PC-3 (cell line): ENCODE measurements at regions not wholly inside any gene's neighbourhood (a gene's known extent, or its start where the extent isn't known, plus 50 kb on each side); places are given as distances from the start of the nearest gene placed in this dataset.

Experiments used
- ATAC-seq: fragments of 200-7000 bp; cut with Tn5 transposase; 2 replicates; pipeline ENCODE4 v1.9.1; 2020; ENCODE audit warnings: mild to moderate bottlenecking, moderate library complexity
- BruUV-seq: library from RNA; stranded (reverse); fragments of 400-500 nt; replicated peaks from 2 replicates; lab custom pipeline; 2021; lab: Mats Ljungman, UMichigan
- CTCF ChIA-PET: fragments of 300-600 bp; sonication (Branson Sonifier 250); formaldehyde crosslinking; loops from one replicate; lab custom pipeline; 2022; ENCODE audit warnings: antibody characterized with exemption; lab: Charles Lee
- POLR2A ChIA-PET: fragments of 300-600 bp; sonication (Branson Sonifier 250); formaldehyde crosslinking; loops from one replicate; lab custom pipeline; 2022; ENCODE audit warnings: antibody characterized with exemption; ENCODE audit not compliant: unreplicated experiment; lab: Charles Lee
- DNase-seq: peaks from one replicate; pipeline ENCODE4 v3.0.0-alpha.2; 2015
- H2AFZ ChIP-seq: fragments of 300-600 bp; sonication (generic); 2 replicates; pipeline ENCODE4 v1.6.0; 2016; ENCODE audit warnings: antibody characterized with exemption, low read length
- H3F3A ChIP-seq: fragments of 300-600 bp; sonication (generic); one replicate; pipeline ENCODE4 v1.6.0; 2017; ENCODE audit warnings: antibody characterized with exemption, low read length, control low read depth, mild to moderate bottlenecking; ENCODE audit not compliant: unreplicated experiment
- H3K27ac ChIP-seq: fragments of 300-600 bp; sonication (generic); 2 replicates; pipeline ENCODE4 v1.5.1; 2016; ENCODE audit warnings: mild to moderate bottlenecking, low read length
- H3K27me3 ChIP-seq: fragments of 300-600 bp; sonication (generic); 2 replicates; pipeline ENCODE4 v1.6.1; 2016; ENCODE audit warnings: low read length, mixed read lengths
- H3K36me3 ChIP-seq: fragments of 300-600 bp; sonication (generic); 2 replicates; pipeline ENCODE4 v1.6.1; 2016; ENCODE audit warnings: low read depth, mixed run types, low read length, mixed read lengths
- H3K4me1 ChIP-seq: fragments of 300-600 bp; sonication (generic); 2 replicates; pipeline ENCODE4 v1.5.1; 2016; ENCODE audit warnings: low read length; ENCODE audit not compliant: insufficient read depth
- H3K4me2 ChIP-seq: fragments of 300-600 bp; sonication (generic); 2 replicates; pipeline ENCODE4 v1.6.0; 2016; ENCODE audit warnings: low read length
- H3K4me3 ChIP-seq: fragments of 300-600 bp; sonication (generic); 2 replicates; pipeline ENCODE4 v1.5.1; 2016; ENCODE audit warnings: mild to moderate bottlenecking, low read length, mixed read lengths
- H3K79me2 ChIP-seq: fragments of 300-600 bp; sonication (generic); 2 replicates; pipeline ENCODE4 v1.6.1; 2017; ENCODE audit warnings: low read length, mixed read lengths
- H3K9ac ChIP-seq: fragments of 300-600 bp; sonication (generic); 2 replicates; pipeline ENCODE4 v1.6.0; 2016; ENCODE audit warnings: mild to moderate bottlenecking, low read length
- H3K9me2 ChIP-seq: fragments of 300-600 bp; sonication (generic); replicated peaks from 2 replicates; pipeline ENCODE4 v1.6.1; 2016; ENCODE audit warnings: mixed run types, low read length, mixed read lengths
- H3K9me3 ChIP-seq: fragments of 300-600 bp; sonication (generic); 2 replicates; pipeline ENCODE4 v1.6.1; 2016; ENCODE audit warnings: low read length, mixed read lengths
- H4K20me1 ChIP-seq: fragments of 300-600 bp; sonication (generic); 2 replicates; pipeline ENCODE4 v1.6.1; 2016; ENCODE audit warnings: low read length, mixed read lengths
- EZH2 ChIP-seq: fragments of 300-600 bp; sonication (generic); IDR thresholded peaks from one replicate; pipeline ENCODE4 v1.6.1; 2017; ENCODE audit warnings: antibody characterized with exemption, mild to moderate bottlenecking, low read length; ENCODE audit not compliant: unreplicated experiment
- EZH2phosphoT487 ChIP-seq: fragments of 300-600 bp; sonication (generic); IDR thresholded peaks from 2 replicates; pipeline ENCODE4 v1.6.1; 2018; ENCODE audit warnings: mild to moderate bottlenecking, antibody characterized with exemption, low read length, borderline replicate concordance
- intact Hi-C: fragments of 100-400 bp; cut with micrococcal nuclease; formaldehyde crosslinking; loops from 2 replicates; pipeline ENCODE4 v1.9.0; 2023
- TF ChIP-seq, protein P1 (sequence below): fragments of 300-600 bp; sonication (generic); conservative IDR thresholded peaks from 2 replicates; pipeline ENCODE4 v1.5.1; 2017; ENCODE audit warnings: antibody characterized with exemption, low read depth, mild to moderate bottlenecking, low read length

DNA sequence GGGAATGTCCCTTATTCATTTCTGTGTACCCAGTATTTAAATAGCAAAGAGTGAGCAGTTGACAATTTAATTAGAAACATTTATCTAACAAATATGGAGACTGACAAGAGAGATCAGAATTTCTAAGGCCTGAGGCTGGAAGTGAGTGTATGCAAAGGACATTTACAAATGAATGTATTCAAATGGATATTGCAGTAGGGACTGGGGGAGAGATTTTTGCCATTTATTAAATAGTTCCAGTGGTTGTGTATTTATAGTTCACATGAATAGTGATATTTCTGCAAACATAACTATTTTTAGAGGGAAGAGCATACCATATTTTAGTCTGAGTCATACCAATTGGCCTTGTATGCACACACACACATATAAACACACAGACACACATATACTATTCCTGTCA lies 592.4 kb downstream of the GLUD2 start:
- Histone ChIP-seq H2AFZ (no peak overlapping the region), H3K4me2 (no peak overlapping the region), H3K9ac (no peak overlapping the region), H3K36me3 (no peaks in the 10 kb centered on the region), H3K9me2 (no peaks in the 10 kb centered on the region), H3K4me1 (no peaks in the 10 kb centered on the region), H4K20me1 (no peaks in the 10 kb centered on the region), H3K9me3 (no peaks in the 10 kb centered on the region), H3F3A (no peaks in the 10 kb centered on the region), H3K79me2 (no peaks in the 10 kb centered on the region), H3K4me3 (no peak overlapping the region), H3K27me3 (no peaks in the 10 kb centered on the region), H3K27ac (no peak overlapping the region)
- ATAC-seq (no peak), DNase-seq (no peak)
- CTCF ChIA-PET: no interaction called here
- POLR2A ChIA-PET: no interaction called here
- TF ChIP-seq EZH2 (no peak), EZH2phosphoT487 (no peak)
- TF ChIP-seq, protein P1, sequence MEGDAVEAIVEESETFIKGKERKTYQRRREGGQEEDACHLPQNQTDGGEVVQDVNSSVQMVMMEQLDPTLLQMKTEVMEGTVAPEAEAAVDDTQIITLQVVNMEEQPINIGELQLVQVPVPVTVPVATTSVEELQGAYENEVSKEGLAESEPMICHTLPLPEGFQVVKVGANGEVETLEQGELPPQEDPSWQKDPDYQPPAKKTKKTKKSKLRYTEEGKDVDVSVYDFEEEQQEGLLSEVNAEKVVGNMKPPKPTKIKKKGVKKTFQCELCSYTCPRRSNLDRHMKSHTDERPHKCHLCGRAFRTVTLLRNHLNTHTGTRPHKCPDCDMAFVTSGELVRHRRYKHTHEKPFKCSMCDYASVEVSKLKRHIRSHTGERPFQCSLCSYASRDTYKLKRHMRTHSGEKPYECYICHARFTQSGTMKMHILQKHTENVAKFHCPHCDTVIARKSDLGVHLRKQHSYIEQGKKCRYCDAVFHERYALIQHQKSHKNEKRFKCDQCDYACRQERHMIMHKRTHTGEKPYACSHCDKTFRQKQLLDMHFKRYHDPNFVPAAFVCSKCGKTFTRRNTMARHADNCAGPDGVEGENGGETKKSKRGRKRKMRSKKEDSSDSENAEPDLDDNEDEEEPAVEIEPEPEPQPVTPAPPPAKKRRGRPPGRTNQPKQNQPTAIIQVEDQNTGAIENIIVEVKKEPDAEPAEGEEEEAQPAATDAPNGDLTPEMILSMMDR: no peak
- no TSS peak for BruUV-seq
- intact Hi-C loops: no loop called here

DNA sequence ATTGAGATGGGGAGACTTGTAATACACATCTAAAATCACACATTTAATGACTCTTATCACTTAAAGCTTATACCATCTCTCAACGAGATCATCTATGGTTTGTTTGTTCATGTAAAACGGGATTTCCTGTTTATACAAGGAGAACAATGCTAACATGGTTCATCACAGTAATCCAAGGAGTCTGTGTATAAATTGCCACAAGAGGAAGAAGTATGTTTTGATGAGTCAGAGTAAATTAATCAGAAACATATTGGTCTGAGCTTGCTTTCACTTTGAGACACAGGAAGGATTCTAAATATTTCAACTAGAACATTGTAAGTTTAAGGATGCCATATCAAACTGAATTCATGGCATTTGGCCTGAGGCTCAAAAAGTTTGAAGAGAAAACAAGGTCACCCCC lies 594.1 kb downstream of the GLUD2 start:
- H2AFZ ChIP-seq: no peak overlapping the region
- CTCF ChIA-PET: no interaction called here

DNA sequence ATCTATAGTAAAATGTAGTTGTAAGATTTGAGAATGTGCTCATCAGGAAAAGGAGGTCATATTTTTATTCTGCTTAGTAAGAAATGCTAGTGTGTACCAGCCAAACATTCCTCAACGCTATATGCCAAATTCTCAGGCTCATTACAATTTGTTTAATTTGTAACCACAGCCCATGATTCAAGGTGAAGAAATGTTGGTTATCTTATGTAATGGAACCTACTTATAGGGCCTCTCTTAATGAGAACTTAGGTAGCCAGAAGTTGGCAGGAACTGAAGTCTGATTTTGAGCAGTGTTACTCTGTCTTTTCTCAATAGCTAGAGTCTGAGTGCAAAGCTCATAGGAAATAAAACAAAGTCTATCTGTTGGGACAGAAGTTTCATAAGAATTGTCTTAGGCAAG lies 595.0 kb downstream of the GLUD2 start:
- no peaks in the 10 kb centered on the region for H3F3A ChIP-seq
- no peaks in the 10 kb centered on the region for H4K20me1 ChIP-seq
- no peaks in the 10 kb centered on the region for H3K27me3 ChIP-seq
- H2AFZ ChIP-seq: no peak overlapping the region
- DNase-seq (peak; percentile 2), ATAC-seq (no peak)
- no peaks in the 10 kb centered on the region for H3K4me1 ChIP-seq
- TF ChIP-seq EZH2phosphoT487: no peak
- TF ChIP-seq EZH2: no peak
- TF ChIP-seq, protein P1: no peak
- ChIA-PET CTCF (no interaction called here), POLR2A (no interaction called here)
- no peak overlapping the region for H3K27ac ChIP-seq
- H3K4me2 ChIP-seq: no peak overlapping the region
- H3K36me3 ChIP-seq: no peaks in the 10 kb centered on the region
- H3K4me3 ChIP-seq: no peak overlapping the region
- no peaks in the 10 kb centered on the region for H3K9me2 ChIP-seq
- no peaks in the 10 kb centered on the region for H3K79me2 ChIP-seq
- no TSS peak for BruUV-seq
- no peaks in the 10 kb centered on the region for H3K9me3 ChIP-seq
- no peak overlapping the region for H3K9ac ChIP-seq
- intact Hi-C loops: no loop called here

More for the DNA sequence above, 594.1 kb downstream of the GLUD2 start:
- no peaks in the 10 kb centered on the region for H3K9me3 ChIP-seq
- no peak overlapping the region for H3K4me3 ChIP-seq
- no peaks in the 10 kb centered on the region for H3K27me3 ChIP-seq
- TF ChIP-seq EZH2phosphoT487 (no peak), EZH2 (no peak)
- TF ChIP-seq, protein P1: no peak
- intact Hi-C loops: no loop called here
- POLR2A ChIA-PET: no interaction called here
- ATAC-seq: no peak
- H3K4me2 ChIP-seq: peak overlapping the region; percentile 10; the same call in 1 of the 2 replicates
- H3K9ac ChIP-seq: no peak overlapping the region
- no peaks in the 10 kb centered on the region for H3K36me3 ChIP-seq
- H3K9me2 ChIP-seq: no peaks in the 10 kb centered on the region
- H3K79me2 ChIP-seq: no peaks in the 10 kb centered on the region
- no peaks in the 10 kb centered on the region for H3K4me1 ChIP-seq
- H3F3A ChIP-seq: no peaks in the 10 kb centered on the region
- no TSS peak for BruUV-seq
- peak; percentile 25 for DNase-seq
- no peak overlapping the region for H3K27ac ChIP-seq
- H4K20me1 ChIP-seq: no peaks in the 10 kb centered on the region
